ENCODE measurements at regions not wholly inside any gene's neighbourhood (a gene's known extent, or its start where the extent isn't known, plus 50 kb on each side); places are given as distances from the start of the nearest gene placed in this dataset.

GRCh38 chr6:48369100-48369499 lies 258.1 kb upstream of the PTCHD4 start:
- DNase-seq, result no peak

- DNase-seq, result no peak
Observed at GRCh38 chr6:48325701-48326100, 214.7 kb upstream of the PTCHD4 start.

- no peak for DNase-seq
Observed at GRCh38 chr6:48318670-48319069, 207.7 kb upstream of the PTCHD4 start.

GRCh38 chr6:48315915-48316314 lies 204.9 kb upstream of the PTCHD4 start:
- no peak for DNase-seq

GRCh38 chr6:48315051-48315719 lies 204.2 kb upstream of the PTCHD4 start:
- DNase-seq, result no peak

GRCh38 chr6:48311301-48311700 lies 200.3 kb upstream of the PTCHD4 start:
- DNase-seq, result no peak

- DNase-seq, result no peak
Observed at GRCh38 chr6:48307573-48307972, 196.6 kb upstream of the PTCHD4 start.

GRCh38 chr6:48290595-48290994 lies 179.6 kb upstream of the PTCHD4 start:
- DNase-seq, result no peak

- DNase-seq, result no peak
Observed at GRCh38 chr6:48289841-48290240, 178.8 kb upstream of the PTCHD4 start.

GRCh38 chr6:48281217-48281616 lies 170.2 kb upstream of the PTCHD4 start:
- DNase-seq, result no peak

- DNase-seq, result no peak
Observed at GRCh38 chr6:48280035-48280620, 169.1 kb upstream of the PTCHD4 start.

- DNase-seq, result no peak
Observed at GRCh38 chr6:48278261-48278660, 167.3 kb upstream of the PTCHD4 start.

GRCh38 chr6:48272518-48272917 lies 161.5 kb upstream of the PTCHD4 start:
- DNase-seq, result no peak

GRCh38 chr6:48255094-48255493 lies 144.1 kb upstream of the PTCHD4 start:
- no peak for DNase-seq

- DNase-seq, result no peak
Observed at GRCh38 chr6:48249071-48249470, 138.1 kb upstream of the PTCHD4 start.

- DNase-seq, result no peak
Observed at GRCh38 chr6:48243071-48243470, 132.1 kb upstream of the PTCHD4 start.

- no peak for DNase-seq
Observed at GRCh38 chr6:48240287-48240686, 129.3 kb upstream of the PTCHD4 start.

- no peak for DNase-seq
Observed at GRCh38 chr6:48236375-48236774, 125.4 kb upstream of the PTCHD4 start.

- DNase-seq, result no peak
Observed at GRCh38 chr6:48233063-48233462, 122.1 kb upstream of the PTCHD4 start.

GRCh38 chr6:48229841-48230240 lies 118.8 kb upstream of the PTCHD4 start:
- no peak for DNase-seq

- DNase-seq, result no peak
Observed at GRCh38 chr6:48222241-48222640, 111.2 kb upstream of the PTCHD4 start.

GRCh38 chr6:48213076-48213788 lies 102.2 kb upstream of the PTCHD4 start:
- DNase-seq, result no peak

GRCh38 chr6:48212501-48212900 lies 101.5 kb upstream of the PTCHD4 start:
- no peak for DNase-seq

- no peak for DNase-seq
Observed at GRCh38 chr6:48206091-48206490, 95.1 kb upstream of the PTCHD4 start.
